ENCODE measurements at regions not wholly inside any gene's neighbourhood (a gene's known extent, or its start where the extent isn't known, plus 50 kb on each side); places are given as distances from the start of the nearest gene placed in this dataset.
"Not testable (repeated sequence)": the region's sequence is repeated elsewhere in the genome, so short reads cannot be mapped to it uniquely, and the experiment has no call there.

DNA sequence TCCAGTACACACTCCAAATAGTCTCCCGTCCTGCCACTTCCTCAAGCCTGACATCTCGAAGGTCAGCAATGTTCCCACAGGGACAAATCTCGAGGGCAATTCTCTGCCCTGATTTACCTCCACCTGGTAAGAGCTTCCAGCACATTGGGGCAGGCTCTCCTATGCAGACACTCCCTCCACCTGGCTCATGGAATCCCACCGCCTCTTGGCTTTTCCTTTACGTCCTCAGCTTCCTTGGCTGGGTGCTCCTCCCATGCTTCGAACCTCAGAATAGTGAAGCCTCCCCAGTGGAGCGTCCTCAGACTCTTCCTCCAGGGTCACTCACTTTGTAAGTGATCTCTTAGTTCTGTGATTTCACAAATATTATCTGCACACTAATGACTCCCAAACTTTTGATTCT, 205.2 kb upstream of the ECI2 start:
- no peak for DNase-seq

DNA sequence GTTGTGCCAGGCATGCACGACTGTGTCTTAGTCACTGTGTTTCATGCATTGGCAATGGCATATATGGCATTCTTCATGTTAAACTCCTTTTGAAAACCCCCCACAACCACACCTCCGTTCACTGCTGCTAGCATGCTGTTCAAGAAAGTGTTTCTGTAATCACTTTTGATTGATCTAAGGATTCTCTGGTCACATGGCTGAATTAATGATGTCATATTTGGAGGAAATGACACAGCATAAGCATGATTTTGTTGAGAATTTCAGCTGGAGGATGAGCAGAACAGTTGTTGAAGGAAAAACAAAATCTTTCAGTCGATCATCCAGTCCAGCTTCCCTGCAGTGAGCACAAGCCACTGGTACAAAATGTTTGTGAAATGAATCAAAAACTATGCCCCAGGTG, 203.5 kb upstream of the ECI2 start:
- no peak for DNase-seq

DNA sequence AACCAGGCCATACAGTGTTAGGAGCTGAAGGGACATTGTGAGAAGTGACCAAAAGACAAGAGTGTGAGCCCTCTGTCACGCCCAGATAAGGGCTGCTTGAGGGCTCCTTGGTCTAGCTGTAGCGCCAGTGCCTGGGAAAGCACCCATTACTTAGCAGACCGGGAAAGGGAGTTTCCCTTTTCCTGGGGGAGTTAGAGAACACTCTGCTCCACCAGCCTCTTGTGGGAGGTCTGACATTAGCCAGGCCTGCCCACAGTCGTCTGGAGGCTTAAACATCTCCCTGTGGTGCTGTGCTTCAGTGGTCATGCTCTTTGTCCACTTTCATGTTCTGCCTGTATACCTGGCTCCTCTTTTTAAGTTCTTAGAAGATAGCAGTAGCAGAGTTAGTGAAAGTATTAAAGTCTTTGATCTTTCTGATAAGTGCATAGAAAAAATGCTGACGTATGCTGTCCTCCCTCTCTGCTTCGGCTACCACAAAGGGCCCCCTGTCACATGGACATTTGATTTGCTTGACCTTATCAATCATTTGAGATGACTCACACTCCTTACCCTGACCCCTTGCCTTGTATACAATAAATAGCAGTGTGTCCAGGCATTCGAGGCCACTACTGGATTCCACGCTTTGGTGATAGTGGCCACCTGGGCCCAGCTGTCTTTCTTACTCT, 201.5 kb upstream of the ECI2 start:
- no peak for DNase-seq

DNA sequence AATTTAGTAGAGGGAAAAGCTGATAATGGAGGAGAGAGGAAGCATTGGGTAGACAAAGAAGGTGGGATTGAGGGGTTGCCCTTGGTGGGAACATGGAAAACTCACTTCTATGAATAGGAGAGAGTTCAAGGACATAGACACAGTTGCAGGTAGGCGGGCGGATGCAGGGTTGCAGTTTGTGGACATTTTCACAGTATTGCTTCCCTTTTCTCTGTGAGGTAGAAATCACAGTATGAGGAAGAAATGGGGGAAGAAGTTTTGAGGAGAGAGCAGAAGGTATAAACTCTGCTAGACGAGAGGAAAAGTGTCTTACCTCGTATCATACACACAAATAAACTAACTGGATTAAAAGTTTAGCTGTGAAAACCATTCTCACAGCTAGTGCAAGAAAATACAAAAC, 200.7 kb upstream of the ECI2 start:
- DNase-seq, result no peak

DNA sequence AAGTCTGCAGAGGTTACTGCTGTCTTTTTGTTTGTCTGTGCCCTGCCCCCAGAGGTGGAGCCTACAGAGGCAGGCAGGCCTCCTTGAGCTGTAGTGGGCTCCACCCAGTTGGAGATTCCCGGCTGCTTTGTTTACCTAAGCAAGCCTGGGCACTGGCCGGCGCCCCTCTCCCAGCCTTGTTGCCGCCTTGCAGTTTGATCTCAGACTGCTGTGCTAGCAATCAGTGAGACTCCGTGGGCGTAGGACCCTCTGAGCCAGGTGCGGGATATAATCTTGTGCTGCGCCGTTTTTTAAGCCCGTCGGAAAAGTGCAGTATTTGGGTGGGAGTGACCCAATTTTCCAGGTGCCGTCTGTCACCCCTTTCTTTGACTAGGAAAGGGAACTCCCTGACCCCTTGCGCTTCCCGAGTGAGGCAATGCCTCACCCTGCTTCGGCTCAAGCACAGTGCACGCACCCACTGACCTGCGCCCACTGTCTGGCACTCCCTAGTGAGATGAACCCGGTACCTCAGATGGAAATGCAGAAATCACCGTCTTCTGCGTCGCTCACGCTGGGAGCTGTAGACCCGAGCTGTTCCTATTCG, 198.9 kb upstream of the ECI2 start:
- not testable (repeated sequence) for DNase-seq

DNA sequence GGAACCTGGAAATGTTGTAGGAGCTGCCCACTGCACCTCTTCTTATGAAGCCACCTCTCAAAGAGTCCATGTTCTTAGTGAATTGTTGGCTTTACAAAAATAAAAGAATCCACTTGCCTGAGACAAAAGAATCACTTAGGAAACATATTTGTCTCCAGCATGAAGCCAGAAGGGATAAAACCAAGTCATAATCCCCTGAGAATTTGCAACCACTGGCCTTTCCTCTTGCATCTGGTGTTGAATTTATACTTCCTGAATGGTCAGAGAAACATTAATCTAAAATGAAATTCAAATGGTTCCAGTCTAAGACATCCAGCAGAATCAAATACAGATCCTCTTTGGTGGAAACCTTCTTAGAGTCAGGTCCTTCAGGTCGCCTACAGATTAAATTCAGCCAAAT, 192.5 kb upstream of the ECI2 start:
- DNase-seq, result no peak

DNA sequence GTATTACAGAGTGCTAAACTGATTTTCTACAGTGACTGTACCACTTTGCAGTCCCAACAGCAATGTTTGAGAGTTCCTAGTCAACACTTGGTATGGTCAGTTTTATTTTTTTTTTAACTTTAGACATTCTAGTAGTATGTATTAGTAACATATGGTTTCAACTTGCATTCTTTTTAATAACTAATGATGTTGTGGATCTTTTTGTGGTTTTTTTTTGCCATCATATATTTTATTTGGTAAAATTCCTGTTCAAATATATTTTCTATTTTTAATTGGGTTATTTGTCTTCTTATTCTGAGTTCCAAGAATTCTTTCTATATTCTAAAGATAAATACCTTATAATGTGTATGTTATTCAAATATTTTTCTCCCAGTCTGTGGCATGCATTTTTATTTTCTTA, 189.4 kb upstream of the ECI2 start:
- no peak for DNase-seq

DNA sequence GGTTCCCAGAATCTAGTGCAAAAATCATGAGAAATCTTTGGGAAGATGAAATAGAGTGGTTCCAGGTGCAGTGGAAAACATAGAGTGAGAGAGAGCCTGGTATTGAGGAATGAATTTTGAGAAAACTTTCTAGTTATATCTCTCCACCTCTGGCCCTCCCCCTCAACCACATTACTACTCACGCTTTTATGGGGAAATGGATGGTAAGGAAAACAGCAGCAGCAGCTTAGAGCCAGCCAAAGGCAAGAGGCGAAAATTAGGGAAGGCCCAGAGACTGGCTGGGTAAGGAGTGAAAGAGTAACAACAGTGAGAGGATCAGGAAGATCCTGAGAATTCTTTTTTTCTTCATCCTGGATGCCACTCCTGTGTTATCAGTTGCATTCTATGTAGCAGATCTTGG, 187.9 kb upstream of the ECI2 start:
- no peak for DNase-seq

DNA sequence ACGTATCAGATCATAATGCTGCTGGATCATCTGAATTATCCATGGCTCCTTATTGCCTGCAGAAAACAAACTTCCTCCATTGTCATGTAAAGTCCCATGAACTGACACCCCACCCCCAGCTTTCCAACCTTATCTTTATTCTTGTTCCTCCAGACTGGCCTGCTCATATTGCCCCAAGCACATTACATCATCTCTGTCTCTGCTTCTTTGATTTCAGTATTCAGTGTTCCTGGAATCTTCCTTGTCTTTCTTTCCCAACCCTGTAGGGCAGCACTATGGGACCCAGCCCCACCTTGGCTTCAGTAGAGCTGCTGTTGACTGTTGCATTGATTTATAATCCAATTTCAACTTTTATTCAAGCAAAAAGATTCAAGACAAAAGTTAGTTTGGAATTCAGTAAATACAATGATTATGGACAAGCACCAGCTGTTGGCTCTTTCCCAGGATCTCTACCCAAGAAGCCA, 187.5 kb upstream of the ECI2 start:
- no peak for DNase-seq

DNA sequence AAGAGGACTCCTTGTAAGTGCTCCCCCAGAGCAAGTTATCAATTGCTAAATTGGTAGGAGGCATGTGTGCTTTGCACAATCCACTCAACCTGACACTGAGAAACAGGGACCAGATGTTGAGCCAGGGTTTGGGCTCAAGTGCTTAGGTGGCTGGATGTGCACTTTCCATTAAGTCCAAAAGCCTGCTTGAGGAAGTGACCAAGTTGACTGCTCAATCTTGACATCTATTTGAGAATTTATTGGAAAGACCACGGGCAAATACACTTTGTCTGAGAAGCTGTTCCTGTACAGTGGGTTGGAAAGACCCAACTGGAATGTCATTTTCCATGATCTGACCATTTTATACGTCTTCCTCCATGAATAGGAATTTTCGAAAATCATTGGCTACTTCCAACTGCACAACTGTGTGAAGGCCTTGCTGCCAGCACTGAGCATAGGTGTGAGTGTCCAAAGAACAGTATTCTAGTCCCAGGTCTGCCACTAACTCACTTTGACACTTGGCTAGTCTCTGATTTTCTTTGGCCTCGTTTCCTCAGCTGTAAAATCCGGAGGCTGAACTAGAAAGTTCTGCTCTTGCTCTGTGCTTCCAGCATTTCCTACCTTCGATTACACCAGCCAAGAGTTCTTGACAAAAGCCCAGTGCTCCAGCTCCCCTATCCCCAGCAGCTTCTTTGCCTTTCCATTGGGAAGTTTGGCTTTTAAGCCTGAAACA, 186.9 kb upstream of the ECI2 start:
- DNase-seq, result no peak

DNA sequence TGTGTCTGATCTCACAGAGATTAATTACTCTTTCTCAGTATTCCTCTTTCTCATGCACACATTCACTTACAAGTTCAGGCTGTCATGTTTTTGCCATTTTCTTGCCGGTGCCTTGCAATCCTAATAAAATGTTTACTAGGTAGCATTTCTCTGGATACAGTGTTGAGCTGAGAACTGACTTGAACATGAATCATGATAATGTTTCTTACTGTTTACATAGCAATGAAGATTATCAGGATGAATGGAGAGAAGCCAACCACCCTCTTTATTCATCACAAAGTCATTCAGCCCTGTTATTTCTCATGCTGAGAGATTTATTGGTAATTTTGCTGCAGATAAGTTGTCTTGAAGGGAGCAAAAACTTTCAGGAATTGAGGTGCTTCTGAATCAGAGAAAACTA, 185.5 kb upstream of the ECI2 start:
- no peak for DNase-seq

DNA sequence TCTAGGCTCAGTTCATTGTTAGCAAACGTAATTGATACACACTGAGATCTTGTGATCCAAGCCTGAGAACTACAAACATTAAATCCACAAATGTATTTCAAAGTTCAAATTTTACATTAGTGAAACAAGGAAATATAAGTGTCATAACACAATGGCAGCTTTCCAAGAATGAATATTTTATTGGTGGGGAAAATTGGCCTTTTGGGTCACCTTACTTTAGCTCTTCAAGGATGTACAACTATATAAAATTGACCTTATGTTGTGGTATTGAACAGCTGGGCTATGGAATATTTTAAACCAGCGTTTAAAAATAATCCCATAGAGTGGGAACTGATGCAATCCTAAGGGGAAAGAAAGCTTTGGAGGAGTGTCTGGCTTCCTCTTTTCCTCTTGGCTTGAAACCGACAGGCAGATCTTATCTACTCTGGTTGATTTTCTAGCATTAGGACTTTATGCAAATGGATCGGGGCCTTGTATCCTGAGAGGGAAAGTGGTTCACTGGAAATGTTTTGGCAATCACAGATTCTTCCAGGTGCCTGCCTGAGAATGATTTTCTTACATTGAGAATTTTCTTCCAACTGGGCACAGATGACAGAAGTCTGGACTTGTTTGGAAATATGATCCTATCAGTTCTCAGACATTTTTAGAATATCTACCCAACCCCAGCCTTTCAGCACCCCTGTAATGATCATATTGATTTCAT, 184.8 kb upstream of the ECI2 start:
- DNase-seq, result peak in 1 of 58 donors; percentile 23

DNA sequence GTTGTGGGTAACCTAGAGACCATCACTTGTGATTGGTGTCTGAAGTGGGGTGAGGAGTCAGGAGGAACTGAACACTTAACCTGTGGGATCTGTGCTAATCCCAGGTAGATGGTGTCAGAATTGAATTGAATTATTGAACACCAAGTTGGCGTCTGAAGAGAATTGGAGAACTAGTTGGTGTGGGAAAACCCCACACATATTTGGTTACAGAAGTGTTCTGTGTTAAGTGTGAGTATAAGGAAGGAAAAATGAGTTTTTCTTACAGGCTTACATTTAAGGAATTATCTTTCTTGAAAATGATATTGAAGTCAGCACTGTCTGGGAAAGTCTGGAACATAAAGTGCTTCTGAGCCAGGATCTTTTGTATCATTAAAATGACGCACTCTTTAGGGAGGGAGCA, 182.9 kb upstream of the ECI2 start:
- no peak for DNase-seq

DNA sequence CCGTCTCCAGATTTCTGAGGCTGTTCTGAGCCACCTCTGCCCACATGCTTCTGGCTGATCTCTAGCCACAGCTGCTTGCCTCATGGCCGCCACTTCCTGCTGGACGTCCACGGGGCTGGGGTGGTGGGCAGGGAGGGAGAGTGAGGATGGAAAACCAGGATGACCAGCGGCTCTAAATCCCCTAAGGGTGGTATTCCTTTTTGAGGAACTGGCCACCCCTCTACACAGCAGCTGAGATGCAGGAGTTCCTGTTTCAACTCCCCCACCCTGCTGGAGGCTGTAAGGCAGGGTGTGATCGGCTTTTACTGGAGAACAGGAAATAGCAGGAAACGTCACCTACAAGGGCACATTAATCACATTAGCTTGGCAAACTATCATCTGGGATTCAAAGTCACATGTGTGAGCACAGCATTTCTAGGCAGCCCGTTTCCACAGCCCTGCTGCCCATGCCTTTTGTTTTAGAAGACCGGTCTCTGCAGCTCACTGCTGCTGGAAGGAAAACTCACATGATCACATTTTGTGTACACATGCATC, 181.6 kb upstream of the ECI2 start:
- peak in 3 of 58 donors; percentile 3 to 17 (median 4) for DNase-seq

DNA sequence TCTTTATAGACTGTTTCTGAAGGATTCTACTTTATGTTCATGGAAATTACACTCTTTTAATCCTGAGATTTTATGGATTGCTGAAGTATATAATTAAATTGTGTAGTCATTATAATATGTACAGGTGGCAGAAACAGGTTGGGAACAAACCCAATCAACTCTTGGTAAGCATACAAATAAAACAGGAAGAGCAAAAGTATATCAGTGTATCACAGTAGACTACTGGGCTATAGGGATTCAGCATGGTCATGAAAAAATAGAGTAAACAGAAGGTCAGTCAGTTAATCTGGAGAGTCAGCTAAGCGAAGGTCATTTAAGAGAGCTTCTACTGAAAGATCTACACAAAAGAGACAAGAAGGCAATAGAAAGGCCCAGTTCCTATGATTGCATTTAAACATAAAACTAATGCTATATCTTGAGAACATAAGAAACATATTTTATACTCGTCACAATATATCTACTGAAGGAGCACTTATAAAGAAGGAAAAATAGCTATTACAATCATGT, 178.9 kb upstream of the ECI2 start:
- DNase-seq, result no peak

DNA sequence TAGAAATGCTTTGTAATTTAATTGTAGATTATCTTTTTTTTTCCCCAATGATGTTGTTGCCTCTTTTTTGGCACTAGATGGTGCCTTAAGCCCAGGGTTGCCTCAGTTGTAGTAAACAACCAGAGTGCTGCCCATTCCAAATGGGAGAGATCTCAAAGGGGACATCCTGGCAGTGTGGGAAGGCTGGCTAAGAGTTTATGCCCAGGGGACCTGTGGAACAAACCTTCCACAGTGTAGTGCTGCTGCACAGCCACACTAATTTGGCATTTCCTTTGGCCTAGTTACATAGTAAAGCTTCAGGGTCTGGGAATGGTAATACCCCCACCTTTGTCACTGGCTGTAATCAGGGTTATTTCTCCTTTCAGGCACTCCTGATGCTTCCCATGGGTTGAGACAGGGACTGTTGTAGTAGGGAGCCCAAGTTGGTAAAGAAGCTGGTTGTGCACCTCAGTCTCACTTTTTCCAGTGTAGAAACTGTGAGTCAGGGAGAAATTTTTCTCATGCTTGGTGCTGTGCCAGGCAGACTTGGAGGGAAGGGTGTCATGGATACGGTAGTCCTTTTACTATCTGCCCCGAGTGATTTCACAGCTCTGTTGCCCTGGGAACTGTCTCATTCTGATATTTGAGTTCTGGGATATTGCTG, 177.8 kb upstream of the ECI2 start:
- peak in 4 of 58 donors; percentile 4 to 27 (median 16) for DNase-seq

DNA sequence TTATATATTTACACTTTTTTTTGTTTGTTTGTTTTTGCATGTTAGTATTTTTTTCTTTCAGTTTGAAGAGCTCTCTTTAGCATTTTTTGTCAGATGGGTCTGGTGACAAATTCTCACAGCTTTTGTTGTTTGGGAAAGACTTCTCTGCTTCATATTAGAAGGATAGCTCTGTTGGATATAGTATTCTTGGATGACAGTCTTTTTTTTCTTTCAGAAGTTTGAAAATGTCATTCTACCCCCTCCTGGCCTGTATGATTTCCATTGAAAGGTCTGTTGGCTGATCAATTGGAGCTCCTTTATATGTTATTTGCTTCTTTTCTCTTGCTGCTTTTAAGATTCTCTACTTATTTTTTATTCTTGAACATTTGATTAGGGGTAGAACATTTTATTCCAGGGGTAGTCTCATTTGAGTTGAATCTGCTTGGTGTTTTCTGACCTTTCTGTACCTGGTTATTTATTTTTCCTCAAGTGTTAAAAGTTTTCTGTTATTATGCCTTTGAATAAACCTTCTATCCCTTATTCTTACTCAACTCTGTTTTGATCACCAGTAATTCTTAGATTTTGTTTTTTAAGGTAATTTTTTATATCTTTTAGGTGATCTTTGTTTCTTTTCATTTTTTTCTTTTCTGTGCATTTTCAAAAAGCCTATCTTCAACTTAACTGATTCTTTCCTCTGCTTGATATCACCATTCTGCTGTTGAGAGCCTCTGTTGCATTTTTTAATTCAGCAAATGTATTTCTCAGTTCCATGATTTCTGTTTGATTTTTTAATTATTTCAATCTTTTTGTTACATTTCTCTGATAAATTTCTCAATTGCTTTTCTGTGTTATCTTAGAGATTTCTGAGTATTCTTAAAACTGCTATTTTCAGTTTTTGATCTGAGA, 176.8 kb upstream of the ECI2 start:
- DNase-seq, result no peak

DNA sequence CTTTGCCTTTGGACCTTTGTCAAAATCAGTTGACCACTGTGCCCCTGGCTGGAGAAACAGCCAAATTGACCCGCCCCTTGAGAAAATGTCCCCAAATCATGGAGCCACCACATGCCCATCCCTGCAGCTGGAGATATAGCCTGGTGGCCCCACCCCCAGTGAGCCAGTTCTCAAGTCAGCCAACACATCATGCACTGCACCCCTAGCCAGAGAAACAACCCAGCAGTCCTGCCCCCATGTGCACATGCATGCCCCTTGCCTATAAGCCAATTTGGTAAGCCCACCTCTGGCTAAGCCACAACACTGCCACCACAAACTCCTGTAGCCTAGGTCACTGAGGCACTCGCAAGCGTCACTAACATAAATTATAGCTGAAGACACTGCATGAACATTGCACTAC, 174.2 kb upstream of the ECI2 start:
- no peak for DNase-seq

DNA sequence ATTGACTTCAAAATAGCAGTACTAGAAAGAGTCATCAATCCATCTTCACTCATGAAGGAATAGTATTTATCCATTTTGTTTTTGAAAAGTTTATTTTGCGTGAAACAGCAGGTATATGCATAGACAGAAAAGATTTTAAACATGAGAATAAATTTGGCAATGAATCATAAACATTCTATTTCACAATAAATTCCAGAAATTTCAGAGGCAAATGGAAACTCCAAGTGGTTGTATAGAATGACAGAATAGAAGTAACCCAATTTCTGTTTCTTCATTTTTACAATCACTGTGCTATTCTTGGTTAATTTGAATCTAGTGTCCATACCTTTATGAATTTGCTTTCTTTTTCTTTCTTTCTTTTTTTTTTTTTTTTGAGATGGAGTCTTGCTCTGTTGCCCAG, 173.0 kb upstream of the ECI2 start:
- no peak for DNase-seq

DNA sequence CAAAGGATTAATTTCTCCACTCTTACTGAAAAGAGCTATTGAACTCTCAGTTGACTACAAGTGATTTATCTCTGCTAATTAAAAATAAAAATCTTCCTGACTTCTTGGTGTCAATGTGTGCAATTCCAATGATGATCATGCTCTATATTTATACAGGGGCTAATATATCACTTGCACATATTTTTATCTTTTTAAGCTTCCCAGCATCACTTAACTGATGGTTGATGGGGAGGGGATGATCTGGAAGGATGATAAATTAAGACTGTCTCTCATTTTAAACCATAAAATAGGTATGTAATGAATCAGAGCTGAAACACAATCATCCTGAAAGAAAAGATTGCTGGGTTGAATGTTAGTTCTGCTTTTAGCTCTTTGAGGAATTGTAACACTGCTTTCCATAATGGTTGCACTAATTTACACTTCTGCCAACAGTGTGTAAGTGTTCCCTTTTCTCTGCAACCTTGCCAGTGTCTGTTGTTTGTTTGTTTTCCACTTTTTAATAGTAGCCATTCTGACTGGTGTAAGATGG, 169.6 kb upstream of the ECI2 start:
- no peak for DNase-seq

All from anterior cingulate cortex (tissue), 58 donors.